ENCODE measurements at regions not wholly inside any gene's neighbourhood (a gene's known extent, or its start where the extent isn't known, plus 50 kb on each side); places are given as distances from the start of the nearest gene placed in this dataset.

DNA sequence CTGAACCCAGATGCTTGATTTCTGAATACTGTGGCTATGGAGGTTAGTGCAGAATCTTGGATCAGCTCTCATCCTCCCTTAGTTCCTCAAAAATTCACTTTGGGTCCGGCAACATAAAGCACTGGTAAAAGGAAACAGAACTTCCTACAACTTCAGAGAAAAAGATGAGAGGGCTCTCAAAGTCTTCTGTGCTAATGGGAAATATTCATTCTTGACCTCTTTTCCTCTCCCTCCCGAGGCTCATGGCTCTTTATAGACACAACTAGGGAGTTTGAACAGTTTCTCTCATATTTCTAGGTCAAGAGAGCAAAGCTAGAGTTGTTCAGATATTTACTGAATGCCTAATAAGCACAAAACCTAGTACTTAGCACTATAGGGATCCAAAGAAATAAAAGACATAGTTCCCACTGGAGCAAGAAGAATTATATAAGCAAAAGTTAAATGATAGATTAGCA lies 124.1 kb upstream of the TCF21 start:
- Histone ChIP-seq H3K4me1 (ENCODE audit: control insufficient read depth in 4 of 4, insufficient read depth in 4 of 4, low read length in 3 of 4) (no peaks in the 10 kb centered on the region), H3K9me3 (ENCODE audit: control insufficient read depth in 4 of 4, low read length in 3 of 4) (no peaks in the 10 kb centered on the region), H3K36me3 (ENCODE audit: control insufficient read depth in 4 of 4, insufficient read depth in 3 of 4, low read depth in 1 of 4, low read length in 3 of 4) (no peaks in the 10 kb centered on the region), H3K9ac (ENCODE audit: low read depth in 1 of 2, low read length in 2 of 2) (no peak overlapping the region), H3K27me3 (ENCODE audit: control insufficient read depth in 4 of 4, insufficient read depth in 4 of 4, low read length in 3 of 4) (peaks cover 0 to 6% (median 2%) of the 10 kb centered on the region in 4 donors), H3K27ac (ENCODE audit: low read depth in 1 of 2, low read length in 2 of 2) (no peak overlapping the region), H3K4me3 (ENCODE audit: low read depth in 1 of 3, low read length in 3 of 3) (no peak overlapping the region)
- no peak for TF ChIP-seq JUND (IDR thresholded peaks at IDR 0.05)
- TF ChIP-seq NR2F2 (IDR thresholded peaks at IDR 0.05), result peak; percentile 9
- 28% methylated on average over 2 of the region's 2 CpGs for WGBS
- DNase-seq (ENCODE audit: low spot score), result no peak

DNA sequence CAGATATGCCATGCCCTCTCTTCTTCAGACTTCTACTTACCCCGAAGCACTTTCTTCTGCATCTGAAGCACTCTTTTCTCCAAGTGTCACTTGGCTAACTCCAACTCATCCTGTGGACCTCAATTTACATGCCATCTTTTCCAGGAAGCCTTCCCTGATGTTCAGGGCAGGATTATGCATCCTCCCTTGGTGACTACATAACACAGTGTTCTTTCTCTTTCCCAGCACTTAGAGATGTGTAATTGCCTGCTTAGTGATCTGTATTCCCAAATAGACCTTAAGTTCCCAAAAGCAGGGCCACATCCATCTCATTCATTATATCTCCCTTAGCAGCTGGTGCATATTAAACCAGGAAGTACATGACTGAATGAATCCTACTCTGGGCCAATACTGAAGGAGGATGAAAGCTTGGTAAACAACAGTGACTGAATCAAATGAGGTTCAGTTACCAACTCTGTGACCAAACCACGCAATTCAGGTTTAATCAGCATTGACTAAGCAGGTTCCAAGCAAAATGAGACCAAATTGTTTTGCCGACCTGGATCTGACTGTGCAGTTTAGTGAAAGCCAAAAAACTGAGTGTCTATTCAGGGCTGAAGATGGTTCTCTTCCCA lies 121.4 kb upstream of the TCF21 start:
- TF ChIP-seq ATF3 (IDR thresholded peaks at IDR 0.05), result no peak
- TF ChIP-seq HNF4G (IDR thresholded peaks at IDR 0.05), result no peak
- no peak for TF ChIP-seq FOXA2 (IDR thresholded peaks at IDR 0.05)
- TF ChIP-seq RAD21 (IDR thresholded peaks at IDR 0.05), result no peak
- TF ChIP-seq TAF1 (conservative IDR thresholded peaks at IDR 0.05), result no peak
- TF ChIP-seq, protein P1, sequence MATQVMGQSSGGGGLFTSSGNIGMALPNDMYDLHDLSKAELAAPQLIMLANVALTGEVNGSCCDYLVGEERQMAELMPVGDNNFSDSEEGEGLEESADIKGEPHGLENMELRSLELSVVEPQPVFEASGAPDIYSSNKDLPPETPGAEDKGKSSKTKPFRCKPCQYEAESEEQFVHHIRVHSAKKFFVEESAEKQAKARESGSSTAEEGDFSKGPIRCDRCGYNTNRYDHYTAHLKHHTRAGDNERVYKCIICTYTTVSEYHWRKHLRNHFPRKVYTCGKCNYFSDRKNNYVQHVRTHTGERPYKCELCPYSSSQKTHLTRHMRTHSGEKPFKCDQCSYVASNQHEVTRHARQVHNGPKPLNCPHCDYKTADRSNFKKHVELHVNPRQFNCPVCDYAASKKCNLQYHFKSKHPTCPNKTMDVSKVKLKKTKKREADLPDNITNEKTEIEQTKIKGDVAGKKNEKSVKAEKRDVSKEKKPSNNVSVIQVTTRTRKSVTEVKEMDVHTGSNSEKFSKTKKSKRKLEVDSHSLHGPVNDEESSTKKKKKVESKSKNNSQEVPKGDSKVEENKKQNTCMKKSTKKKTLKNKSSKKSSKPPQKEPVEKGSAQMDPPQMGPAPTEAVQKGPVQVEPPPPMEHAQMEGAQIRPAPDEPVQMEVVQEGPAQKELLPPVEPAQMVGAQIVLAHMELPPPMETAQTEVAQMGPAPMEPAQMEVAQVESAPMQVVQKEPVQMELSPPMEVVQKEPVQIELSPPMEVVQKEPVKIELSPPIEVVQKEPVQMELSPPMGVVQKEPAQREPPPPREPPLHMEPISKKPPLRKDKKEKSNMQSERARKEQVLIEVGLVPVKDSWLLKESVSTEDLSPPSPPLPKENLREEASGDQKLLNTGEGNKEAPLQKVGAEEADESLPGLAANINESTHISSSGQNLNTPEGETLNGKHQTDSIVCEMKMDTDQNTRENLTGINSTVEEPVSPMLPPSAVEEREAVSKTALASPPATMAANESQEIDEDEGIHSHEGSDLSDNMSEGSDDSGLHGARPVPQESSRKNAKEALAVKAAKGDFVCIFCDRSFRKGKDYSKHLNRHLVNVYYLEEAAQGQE (IDR thresholded peaks at IDR 0.05), result no peak
- TF ChIP-seq SP1 (IDR thresholded peaks at IDR 0.05), result no peak
- no peak for TF ChIP-seq NR2F2 (IDR thresholded peaks at IDR 0.05)
- no peak for TF ChIP-seq JUND (IDR thresholded peaks at IDR 0.05)
- TF ChIP-seq, protein P2, sequence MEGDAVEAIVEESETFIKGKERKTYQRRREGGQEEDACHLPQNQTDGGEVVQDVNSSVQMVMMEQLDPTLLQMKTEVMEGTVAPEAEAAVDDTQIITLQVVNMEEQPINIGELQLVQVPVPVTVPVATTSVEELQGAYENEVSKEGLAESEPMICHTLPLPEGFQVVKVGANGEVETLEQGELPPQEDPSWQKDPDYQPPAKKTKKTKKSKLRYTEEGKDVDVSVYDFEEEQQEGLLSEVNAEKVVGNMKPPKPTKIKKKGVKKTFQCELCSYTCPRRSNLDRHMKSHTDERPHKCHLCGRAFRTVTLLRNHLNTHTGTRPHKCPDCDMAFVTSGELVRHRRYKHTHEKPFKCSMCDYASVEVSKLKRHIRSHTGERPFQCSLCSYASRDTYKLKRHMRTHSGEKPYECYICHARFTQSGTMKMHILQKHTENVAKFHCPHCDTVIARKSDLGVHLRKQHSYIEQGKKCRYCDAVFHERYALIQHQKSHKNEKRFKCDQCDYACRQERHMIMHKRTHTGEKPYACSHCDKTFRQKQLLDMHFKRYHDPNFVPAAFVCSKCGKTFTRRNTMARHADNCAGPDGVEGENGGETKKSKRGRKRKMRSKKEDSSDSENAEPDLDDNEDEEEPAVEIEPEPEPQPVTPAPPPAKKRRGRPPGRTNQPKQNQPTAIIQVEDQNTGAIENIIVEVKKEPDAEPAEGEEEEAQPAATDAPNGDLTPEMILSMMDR (IDR thresholded peaks at IDR 0.05; ENCODE audit: low read depth, low read length, missing input control), result no peak
- TF ChIP-seq FOXA1 (IDR thresholded peaks at IDR 0.05), result no peak
- no peak for TF ChIP-seq YY1 (IDR thresholded peaks at IDR 0.05)
- no peak for TF ChIP-seq GABPA (IDR thresholded peaks at IDR 0.05 in 1 of 2, conservative IDR thresholded peaks at IDR 0.05 in 1 of 2)
- TF ChIP-seq, protein P3, sequence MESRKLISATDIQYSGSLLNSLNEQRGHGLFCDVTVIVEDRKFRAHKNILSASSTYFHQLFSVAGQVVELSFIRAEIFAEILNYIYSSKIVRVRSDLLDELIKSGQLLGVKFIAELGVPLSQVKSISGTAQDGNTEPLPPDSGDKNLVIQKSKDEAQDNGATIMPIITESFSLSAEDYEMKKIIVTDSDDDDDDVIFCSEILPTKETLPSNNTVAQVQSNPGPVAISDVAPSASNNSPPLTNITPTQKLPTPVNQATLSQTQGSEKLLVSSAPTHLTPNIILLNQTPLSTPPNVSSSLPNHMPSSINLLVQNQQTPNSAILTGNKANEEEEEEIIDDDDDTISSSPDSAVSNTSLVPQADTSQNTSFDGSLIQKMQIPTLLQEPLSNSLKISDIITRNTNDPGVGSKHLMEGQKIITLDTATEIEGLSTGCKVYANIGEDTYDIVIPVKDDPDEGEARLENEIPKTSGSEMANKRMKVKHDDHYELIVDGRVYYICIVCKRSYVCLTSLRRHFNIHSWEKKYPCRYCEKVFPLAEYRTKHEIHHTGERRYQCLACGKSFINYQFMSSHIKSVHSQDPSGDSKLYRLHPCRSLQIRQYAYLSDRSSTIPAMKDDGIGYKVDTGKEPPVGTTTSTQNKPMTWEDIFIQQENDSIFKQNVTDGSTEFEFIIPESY (IDR thresholded peaks at IDR 0.05), result no peak
- TF ChIP-seq HNF4A (conservative IDR thresholded peaks at IDR 0.05), result no peak
- TF ChIP-seq, protein P4, sequence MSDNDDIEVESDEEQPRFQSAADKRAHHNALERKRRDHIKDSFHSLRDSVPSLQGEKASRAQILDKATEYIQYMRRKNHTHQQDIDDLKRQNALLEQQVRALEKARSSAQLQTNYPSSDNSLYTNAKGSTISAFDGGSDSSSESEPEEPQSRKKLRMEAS (IDR thresholded peaks at IDR 0.05), result no peak
- no peak for TF ChIP-seq EGR1 (IDR thresholded peaks at IDR 0.05; ENCODE audit: low read depth in 2 of 2)
- TF ChIP-seq RXRA (IDR thresholded peaks at IDR 0.05), result no peak
- WGBS, result 74% methylated on average over 3 of the region's 3 CpGs

More for the DNA sequence above, 121.4 kb upstream of the TCF21 start:
- no peak overlapping the region for H3K27ac ChIP-seq (ENCODE audit: low read depth in 1 of 2, low read length in 2 of 2)
- no peak for DNase-seq (ENCODE audit: low spot score)
- H3K4me1 ChIP-seq (ENCODE audit: control insufficient read depth in 4 of 4, insufficient read depth in 4 of 4, low read length in 3 of 4), result no peaks in the 10 kb centered on the region
- no peak overlapping the region for H3K4me3 ChIP-seq (ENCODE audit: low read depth in 1 of 3, low read length in 3 of 3)
- no peak overlapping the region for H3K9ac ChIP-seq (ENCODE audit: low read depth in 1 of 2, low read length in 2 of 2)
- H3K36me3 ChIP-seq (ENCODE audit: control insufficient read depth in 4 of 4, insufficient read depth in 3 of 4, low read depth in 1 of 4, low read length in 3 of 4), result no peaks in the 10 kb centered on the region
- H3K27me3 ChIP-seq (ENCODE audit: control insufficient read depth in 4 of 4, insufficient read depth in 4 of 4, low read length in 3 of 4), result peaks cover 0 to 6% (median 0%) of the 10 kb centered on the region in 4 donors
- no peaks in the 10 kb centered on the region for H3K9me3 ChIP-seq (ENCODE audit: control insufficient read depth in 4 of 4, low read length in 3 of 4)
